GM12878 (cell line): ENCODE measurements at regions not wholly inside any gene's neighbourhood (a gene's known extent, or its start where the extent isn't known, plus 50 kb on each side); places are given as distances from the start of the nearest gene placed in this dataset.

ENCODE experiments used
- BCL11A ChIP-seq: IDR thresholded peaks from 2 replicates; pipeline ENCODE4 v1.6.1; 2011; ENCODE audit warnings: low read depth, low read length
- CBFB ChIP-seq: IDR thresholded peaks from 2 replicates; pipeline ENCODE4 v1.6.1; 2016; ENCODE audit warnings: antibody characterized with exemption, low read depth
- CHD4 ChIP-seq: fragments of 200-600 bp; sonication (generic); IDR thresholded peaks from 2 replicates; pipeline ENCODE4 v1.6.1; 2016; ENCODE audit warnings: mild to moderate bottlenecking
- GABPA ChIP-seq: IDR thresholded peaks from 2 replicates; pipeline ENCODE4 v1.6.1; 2014; ENCODE audit warnings: antibody characterized with exemption, low read depth, mild to moderate bottlenecking, inconsistent platforms
- KLF5 ChIP-seq: fragments of 450-650 bp; IDR thresholded peaks from 2 replicates; pipeline ENCODE4 v1.6.1; 2014; ENCODE audit warnings: mild to moderate bottlenecking; ENCODE audit not compliant: partially characterized antibody
- MLLT1 ChIP-seq: fragments of 450-650 bp; IDR thresholded peaks from 2 replicates; pipeline ENCODE4 v1.6.1; 2016; ENCODE audit warnings: mild to moderate bottlenecking
- NR2C2 ChIP-seq: IDR thresholded peaks from 2 replicates; pipeline ENCODE4 v1.6.1; 2011; ENCODE audit warnings: borderline replicate concordance, low read depth; ENCODE audit not compliant: control insufficient read depth, insufficient read length
- SMAD5 ChIP-seq: IDR thresholded peaks from 2 replicates; pipeline ENCODE4 v1.6.1; 2016; ENCODE audit warnings: antibody characterized with exemption, low read depth
- SREBF1 ChIP-seq: IDR thresholded peaks from 2 replicates; pipeline ENCODE4 v1.6.1; 2012; ENCODE audit warnings: mild to moderate bottlenecking, low read length
- STAT1 ChIP-seq: fragments of 450-650 bp; conservative IDR thresholded peaks from 2 replicates; pipeline ENCODE4 v1.6.1; 2014; ENCODE audit warnings: antibody characterized with exemption, mild to moderate bottlenecking
- ZBTB40 ChIP-seq: fragments of 450-650 bp; IDR thresholded peaks from 2 replicates; pipeline ENCODE4 v1.6.1; 2016; ENCODE audit warnings: mild to moderate bottlenecking, moderate library complexity, borderline replicate concordance
- ZNF207 ChIP-seq: fragments of 450-650 bp; IDR thresholded peaks from 2 replicates; pipeline ENCODE4 v1.6.1; 2014; ENCODE audit warnings: antibody characterized with exemption, mild to moderate bottlenecking, borderline replicate concordance
- ZNF687 ChIP-seq: fragments of 450-650 bp; IDR thresholded peaks from 2 replicates; pipeline ENCODE4 v1.6.1; 2017; ENCODE audit warnings: mild to moderate bottlenecking, moderate library complexity

- TF ChIP-seq ZNF687 (no peak), CBFB (no peak), ZBTB40 (no peak), MLLT1 (no peak), SREBF1 (no peak), CHD4 (no peak), NR2C2 (no peak), KLF5 (no peak), SMAD5 (no peak), BCL11A (no peak), ZNF207 (no peak), GABPA (no peak), STAT1 (no peak)
These were observed 321.3 kb downstream of the PHF14 start (continued) for GRCh38 chr7:11294965-11295364.
